ENCODE measurements at regions not wholly inside any gene's neighbourhood (a gene's known extent, or its start where the extent isn't known, plus 50 kb on each side); places are given as distances from the start of the nearest gene placed in this dataset.

GRCh38 chr9:23324511-23324910, 501.5 kb downstream of the ELAVL2 start:
- TF ChIP-seq CEBPB (IDR thresholded peaks at IDR 0.05; ENCODE audit: low read depth, low read length) (no peak), POLR2A (IDR thresholded peaks at IDR 0.05; ENCODE audit: low read depth, low read length) (no peak), CTCF (conservative IDR thresholded peaks at IDR 0.05; ENCODE audit: low read depth, low read length) (no peak), RAD21 (IDR thresholded peaks at IDR 0.05; ENCODE audit: low read length) (no peak), SMC3 (IDR thresholded peaks at IDR 0.05; ENCODE audit: low read depth, low read length) (no peak), CHD1 (IDR thresholded peaks at IDR 0.05; ENCODE audit: low read depth, low read length) (no peak), BHLHE40 (IDR thresholded peaks at IDR 0.05; ENCODE audit: low read depth, low read length) (no peak), MAZ (IDR thresholded peaks at IDR 0.05; ENCODE audit: borderline replicate concordance, low read depth, low read length) (no peak), MXI1 (IDR thresholded peaks at IDR 0.05; ENCODE audit: borderline replicate concordance, low read depth, low read length) (no peak), RCOR1 (IDR thresholded peaks at IDR 0.05; ENCODE audit: insufficient replicate concordance, low read length) (no peak), MAFK (IDR thresholded peaks at IDR 0.05; ENCODE audit: low read depth, low read length) (no peak), NFE2L2 (IDR thresholded peaks at IDR 0.05; ENCODE audit: low read depth, low read length) (no peak)

All from IMR-90 (cell line).